Muscle of leg (tissue), 3 donors: ENCODE measurements at regions not wholly inside any gene's neighbourhood (a gene's known extent, or its start where the extent isn't known, plus 50 kb on each side); places are given as distances from the start of the nearest gene placed in this dataset.

ENCODE experiments used
- DNase-seq: peaks from one replicate; pipeline ENCODE4 v3.0.0; 2013
- H3K27ac ChIP-seq: one replicate; pipeline ENCODE4 v1.5.1; 2013; ENCODE audit warnings: mild to moderate bottlenecking, low read length, control low read depth
- H3K27me3 ChIP-seq: one replicate; pipeline ENCODE4 v1.6.1; 2013; ENCODE audit warnings: low read length; ENCODE audit not compliant: control insufficient read depth, insufficient read depth
- H3K36me3 ChIP-seq: one replicate; pipeline ENCODE4 v1.6.1; 2013; ENCODE audit warnings: low read length; ENCODE audit not compliant: control insufficient read depth, insufficient read depth
- H3K4me1 ChIP-seq: one replicate; pipeline ENCODE4 v1.6.1; 2013; ENCODE audit warnings: low read length; ENCODE audit not compliant: control insufficient read depth, insufficient read depth
- H3K4me3 ChIP-seq: one replicate; pipeline ENCODE4 v1.5.1; 2013; ENCODE audit warnings: low read length, control low read depth
- H3K9me3 ChIP-seq: replicated peaks from 2 replicates; pipeline ENCODE4 v1.6.1; 2013; ENCODE audit warnings: low read depth, low read length; ENCODE audit not compliant: control insufficient read depth
- WGBS: methylation state at CpG from one replicate; pipeline ENCODE4 v1.1.5; 2013; ENCODE audit warnings: missing lambda C conversion rate; ENCODE audit not compliant: insufficient coverage; 5-methylcytosine and 5-hydroxymethylcytosine counted together

DNA sequence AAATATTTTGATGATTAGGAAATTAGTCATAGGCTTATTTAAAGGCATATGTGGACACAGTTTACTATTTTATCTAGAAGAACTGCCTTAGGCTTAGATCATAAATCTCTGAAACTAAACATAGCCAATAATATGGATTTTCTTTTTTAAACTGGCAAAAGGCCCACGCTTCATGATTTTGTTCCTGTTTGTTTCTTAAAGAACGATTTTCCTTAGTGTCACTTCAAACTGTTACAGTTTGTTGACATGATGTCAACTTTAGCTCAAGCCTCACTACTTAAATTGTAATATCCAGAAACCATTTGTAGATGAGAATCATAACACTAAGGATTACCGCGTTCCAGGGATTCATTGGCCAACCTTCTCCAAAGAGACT, 322.6 kb downstream of the HHIPL2 start:
- H3K4me3 ChIP-seq, result no peak overlapping the region
- peak; percentile 84 for DNase-seq
- no CpG with 5 or more reads among the region's 4 CpGs for WGBS

DNA sequence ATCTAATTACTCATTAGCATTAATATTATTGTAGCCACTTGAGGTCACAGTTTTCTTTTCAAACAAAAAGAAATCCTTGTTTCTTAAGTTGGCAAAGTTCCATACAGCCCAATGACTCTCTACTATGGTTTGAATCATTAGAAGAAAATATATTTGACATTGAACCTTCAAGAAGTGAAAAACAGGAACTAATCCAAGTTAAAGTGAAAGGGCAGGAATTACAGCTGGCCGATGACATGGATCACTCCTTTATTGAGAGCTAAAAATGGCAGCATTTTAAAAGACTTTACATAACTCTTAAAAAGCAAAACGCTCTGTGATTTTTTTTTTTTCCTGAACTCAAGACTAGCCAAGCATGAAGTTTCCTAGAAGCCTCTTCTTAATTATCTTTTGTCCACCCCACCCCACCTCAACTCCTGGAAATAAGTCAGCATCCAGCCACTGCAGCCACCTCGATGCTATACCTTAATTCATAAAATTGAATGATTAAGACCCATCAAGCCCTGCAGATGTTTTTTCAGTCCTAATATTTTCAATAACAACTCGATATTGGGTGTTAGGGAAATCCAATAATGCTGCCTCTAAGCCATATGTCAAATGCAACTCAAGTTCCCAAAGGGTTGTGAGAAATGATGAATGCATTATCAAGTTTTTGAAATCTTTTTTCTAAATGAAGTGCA, 323.1 kb downstream of the HHIPL2 start:
- Histone ChIP-seq H3K9me3 (peaks cover 5% of the 10 kb centered on the region), H3K27me3 (no peaks in the 10 kb centered on the region), H3K27ac (no peak overlapping the region), H3K4me3 (no peak overlapping the region), H3K36me3 (no peaks in the 10 kb centered on the region), H3K4me1 (no peaks in the 10 kb centered on the region)
- peak; percentile 61 for DNase-seq
- WGBS, result 37% methylated on average over 2 of the region's 4 CpGs

More for the DNA sequence above, 322.6 kb downstream of the HHIPL2 start:
- H3K9me3 ChIP-seq, result peaks cover 3% of the 10 kb centered on the region
- H3K27ac ChIP-seq, result no peak overlapping the region
- H3K36me3 ChIP-seq, result no peaks in the 10 kb centered on the region
- H3K27me3 ChIP-seq, result no peaks in the 10 kb centered on the region
- H3K4me1 ChIP-seq, result no peaks in the 10 kb centered on the region

DNA sequence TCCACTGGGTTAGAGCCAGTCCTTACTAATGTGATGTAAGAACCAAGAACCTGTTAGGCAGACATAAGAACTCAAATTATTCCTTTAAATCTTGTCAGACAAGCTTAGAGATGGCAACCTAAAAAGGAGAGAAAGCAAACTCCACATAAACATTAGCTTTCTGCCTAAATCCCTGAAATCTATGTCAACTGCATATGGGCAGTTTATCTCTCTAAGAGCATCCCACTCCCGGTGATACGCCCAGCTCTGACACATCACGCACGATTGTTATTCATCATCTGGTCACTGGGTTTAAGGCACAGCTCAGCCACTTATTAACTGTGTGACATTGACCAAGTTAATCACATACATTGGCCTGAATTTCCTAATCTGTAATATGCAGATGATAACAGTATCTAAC, 323.7 kb downstream of the HHIPL2 start:
- Histone ChIP-seq H3K36me3 (no peaks in the 10 kb centered on the region), H3K27ac (no peak overlapping the region), H3K4me3 (no peak overlapping the region), H3K27me3 (no peaks in the 10 kb centered on the region), H3K4me1 (no peaks in the 10 kb centered on the region), H3K9me3 (peaks cover 5% of the 10 kb centered on the region)
- DNase-seq, result no peak
- WGBS, result 83% methylated on average over 1 of the region's 4 CpGs

DNA sequence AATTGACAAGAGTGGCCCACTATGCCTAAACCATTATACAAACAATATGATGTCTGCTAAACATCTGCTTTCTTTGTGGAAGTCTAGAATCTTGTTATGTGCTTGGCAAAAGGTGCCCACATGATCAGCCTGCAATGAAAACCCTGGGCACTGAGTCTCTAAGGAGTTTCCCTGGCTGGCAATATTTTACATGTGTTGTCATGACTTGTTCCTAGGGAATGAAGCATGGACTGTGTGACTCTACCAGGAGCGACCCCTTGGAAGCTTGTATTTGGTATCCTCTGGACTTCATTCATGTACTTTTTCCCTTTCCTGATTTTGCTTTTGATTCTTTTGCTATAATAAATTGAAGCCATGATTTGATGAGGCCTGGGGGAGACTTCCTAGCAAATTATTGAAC, 324.9 kb downstream of the HHIPL2 start:
- H3K36me3 ChIP-seq, result no peaks in the 10 kb centered on the region
- peaks cover 8% of the 10 kb centered on the region for H3K9me3 ChIP-seq
- H3K4me3 ChIP-seq, result no peak overlapping the region
- H3K27ac ChIP-seq, result no peak overlapping the region
- WGBS, result no CpG with 5 or more reads among the region's 1 CpG
- no peaks in the 10 kb centered on the region for H3K4me1 ChIP-seq
- H3K27me3 ChIP-seq, result no peaks in the 10 kb centered on the region
- no peak for DNase-seq

DNA sequence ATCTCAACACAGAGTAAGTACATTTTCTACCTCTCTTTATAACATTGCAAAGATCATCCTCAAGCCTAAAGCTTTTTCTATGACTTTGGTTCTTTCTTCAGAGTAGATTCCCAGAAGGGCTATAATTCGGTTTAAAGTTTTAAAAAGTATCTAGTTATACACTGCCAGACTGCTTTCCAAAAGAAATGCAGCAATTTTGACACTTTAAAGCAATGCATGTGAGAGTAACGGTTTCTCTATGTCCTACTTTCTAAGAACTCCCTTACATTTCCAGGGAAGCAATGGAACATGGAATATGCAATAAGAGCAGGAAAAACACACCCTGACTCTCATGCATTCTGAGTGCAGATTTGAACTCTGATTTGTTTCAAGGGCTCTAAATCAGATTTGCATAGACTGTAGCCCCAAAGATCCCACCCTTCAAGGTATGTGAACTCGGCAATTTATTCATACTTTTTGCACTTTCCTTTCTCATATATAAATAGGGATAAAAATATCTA, 331.6 kb downstream of the HHIPL2 start:
- Histone ChIP-seq H3K36me3 (no peaks in the 10 kb centered on the region), H3K4me1 (no peaks in the 10 kb centered on the region), H3K27ac (no peak overlapping the region), H3K4me3 (no peak overlapping the region), H3K27me3 (no peaks in the 10 kb centered on the region), H3K9me3 (peaks cover 8% of the 10 kb centered on the region)
- WGBS, result no CpG with 5 or more reads among the region's 3 CpGs
- peak; percentile 65 for DNase-seq

DNA sequence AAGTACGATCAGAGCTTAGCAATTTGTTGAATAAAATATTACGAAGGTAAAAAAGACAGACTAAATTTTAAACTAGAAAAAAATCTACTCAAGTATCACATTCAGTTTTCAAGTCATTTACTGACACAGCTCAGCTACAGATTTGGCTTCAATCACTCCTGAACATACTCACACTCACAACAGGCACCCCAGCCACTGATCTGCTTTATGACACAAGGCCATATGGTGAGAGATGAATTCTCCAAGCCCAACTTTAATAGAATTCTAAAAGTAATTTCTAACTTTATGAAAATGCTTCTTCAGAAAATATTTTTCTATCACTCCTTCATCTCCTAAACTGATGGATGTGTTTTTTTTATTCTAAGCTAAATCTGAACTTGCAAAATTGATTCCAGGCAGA, 337.1 kb downstream of the HHIPL2 start:
- no peak for DNase-seq
- Histone ChIP-seq H3K27me3 (no peaks in the 10 kb centered on the region), H3K4me3 (no peak overlapping the region), H3K4me1 (no peaks in the 10 kb centered on the region), H3K9me3 (no peaks in the 10 kb centered on the region), H3K36me3 (no peaks in the 10 kb centered on the region), H3K27ac (no peak overlapping the region)
- no CpG with 5 or more reads among the region's 2 CpGs for WGBS

DNA sequence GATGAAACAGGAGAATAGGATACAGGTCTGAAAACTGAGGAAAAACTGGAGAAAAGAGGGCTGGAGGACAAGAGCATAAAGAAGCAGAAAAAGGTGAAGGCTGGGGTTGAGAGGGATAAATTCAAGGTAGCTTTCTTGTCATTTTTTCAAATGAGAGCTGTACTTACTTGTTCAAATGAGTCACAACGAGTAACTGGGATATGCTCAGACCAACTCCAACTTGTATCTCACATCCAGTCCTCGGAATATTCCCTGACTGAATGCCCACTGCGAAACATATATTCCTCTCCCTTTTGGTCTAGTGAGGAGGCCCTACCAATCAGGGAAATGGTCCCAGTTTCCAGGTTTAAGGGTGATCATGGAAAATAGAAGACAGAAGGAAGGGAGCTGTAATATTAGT, 343.4 kb downstream of the HHIPL2 start:
- no peaks in the 10 kb centered on the region for H3K27me3 ChIP-seq
- WGBS, result no CpG with 5 or more reads among the region's 3 CpGs
- H3K4me1 ChIP-seq, result no peaks in the 10 kb centered on the region

DNA sequence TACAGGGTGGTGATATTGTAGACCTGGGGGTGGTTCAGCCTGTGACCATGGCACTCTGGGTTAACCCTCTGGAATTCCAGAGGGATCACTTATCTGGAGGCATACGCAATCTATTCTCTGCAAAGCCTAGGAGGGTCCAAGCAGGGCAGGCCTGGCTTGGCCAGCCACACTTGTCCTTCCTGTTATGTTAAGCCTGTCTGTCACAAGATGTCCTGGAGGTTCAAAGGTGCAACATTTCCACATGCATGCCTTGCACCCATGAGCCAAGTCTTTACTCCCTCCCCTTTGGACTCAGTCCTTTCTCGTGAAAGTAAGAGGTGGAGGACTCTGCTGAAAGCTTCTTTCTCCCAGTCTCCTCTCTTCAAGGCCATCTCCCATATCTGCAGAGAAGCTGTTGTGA, 345.1 kb downstream of the HHIPL2 start:
- no CpG with 5 or more reads among the region's 2 CpGs for WGBS
- Histone ChIP-seq H3K4me1 (no peaks in the 10 kb centered on the region), H3K4me3 (no peak overlapping the region)

More for the DNA sequence above, 343.4 kb downstream of the HHIPL2 start:
- no peak overlapping the region for H3K27ac ChIP-seq
- DNase-seq, result no peak
- H3K9me3 ChIP-seq, result no peaks in the 10 kb centered on the region
- H3K36me3 ChIP-seq, result no peaks in the 10 kb centered on the region
- H3K4me3 ChIP-seq, result no peak overlapping the region

DNA sequence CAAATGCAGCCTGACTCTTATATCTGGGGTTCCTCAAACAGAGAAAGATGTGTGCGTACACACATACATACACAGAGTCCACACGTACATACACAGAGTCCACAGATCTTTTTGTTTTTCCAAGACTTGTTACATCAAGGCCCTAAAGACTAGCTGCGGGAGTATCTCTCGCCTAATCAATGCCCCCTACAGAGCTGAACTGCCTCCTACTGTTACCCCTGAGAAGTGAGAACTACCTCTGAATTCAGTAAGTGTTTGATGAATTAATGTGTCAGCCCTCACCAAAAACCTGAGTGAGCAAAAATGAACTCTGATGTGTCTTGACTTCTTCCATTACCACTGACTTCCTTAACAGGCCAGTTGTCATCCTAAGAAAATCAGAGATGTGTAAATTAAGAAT, 351.2 kb downstream of the HHIPL2 start:
- Histone ChIP-seq H3K27me3 (no peaks in the 10 kb centered on the region), H3K9me3 (no peaks in the 10 kb centered on the region), H3K4me1 (no peaks in the 10 kb centered on the region), H3K36me3 (no peaks in the 10 kb centered on the region), H3K27ac (no peak overlapping the region), H3K4me3 (no peak overlapping the region)
- DNase-seq, result no peak
- 100% methylated on average over 1 of the region's 4 CpGs for WGBS

More for the DNA sequence above, 345.1 kb downstream of the HHIPL2 start:
- Histone ChIP-seq H3K27me3 (no peaks in the 10 kb centered on the region), H3K36me3 (no peaks in the 10 kb centered on the region), H3K9me3 (no peaks in the 10 kb centered on the region), H3K27ac (no peak overlapping the region)
- no peak for DNase-seq

DNA sequence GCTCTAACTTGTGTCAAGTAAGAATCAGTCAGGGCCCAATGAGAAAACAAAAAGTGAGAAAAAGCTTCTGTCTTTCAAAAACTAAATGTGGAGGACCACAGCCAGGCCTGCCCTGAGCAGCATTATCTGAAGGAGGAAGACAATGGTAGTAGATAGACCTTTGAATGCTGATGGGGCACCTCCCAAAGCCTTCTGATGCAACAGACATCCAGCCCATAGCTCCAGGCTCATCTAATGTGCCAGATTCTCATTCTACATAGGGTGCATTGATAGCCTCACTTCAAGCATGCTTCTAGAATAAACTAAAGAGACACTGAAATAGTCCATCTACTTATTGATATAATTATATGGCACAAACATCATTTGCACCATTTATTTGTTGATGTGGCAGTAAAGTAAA, 351.6 kb downstream of the HHIPL2 start:
- Histone ChIP-seq H3K27ac (no peak overlapping the region), H3K4me3 (no peak overlapping the region), H3K36me3 (no peaks in the 10 kb centered on the region), H3K27me3 (no peaks in the 10 kb centered on the region), H3K9me3 (no peaks in the 10 kb centered on the region), H3K4me1 (no peaks in the 10 kb centered on the region)
- no peak for DNase-seq

DNA sequence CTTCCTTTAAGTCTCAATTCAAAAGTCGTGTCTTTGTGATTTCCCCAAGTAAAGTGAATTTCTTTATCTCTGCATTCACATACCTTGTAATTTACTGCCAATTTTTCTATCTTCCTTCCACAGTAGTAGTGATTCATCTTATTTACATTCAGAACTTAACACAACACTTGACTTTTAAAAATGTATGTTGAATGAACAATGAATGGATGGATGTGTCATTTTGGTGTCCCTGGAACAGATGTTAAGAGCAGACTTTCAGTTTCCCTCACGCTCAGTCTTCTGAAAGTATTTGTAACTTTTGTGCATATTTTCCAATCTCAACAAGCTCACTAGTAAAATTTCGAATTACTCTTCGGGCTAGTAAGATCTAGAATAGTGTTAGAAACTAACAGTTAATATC, 352.0 kb downstream of the HHIPL2 start:
- Histone ChIP-seq H3K9me3 (no peaks in the 10 kb centered on the region), H3K4me1 (no peaks in the 10 kb centered on the region), H3K4me3 (no peak overlapping the region), H3K36me3 (no peaks in the 10 kb centered on the region), H3K27me3 (no peaks in the 10 kb centered on the region), H3K27ac (no peak overlapping the region)
- WGBS, result no CpG with 5 or more reads among the region's 4 CpGs
- no peak for DNase-seq
